Raji (cell line): ENCODE measurements at regions not wholly inside any gene's neighbourhood (a gene's known extent, or its start where the extent isn't known, plus 50 kb on each side); places are given as distances from the start of the nearest gene placed in this dataset.

Source experiments
- POLR2A ChIP-seq: IDR thresholded peaks from 2 replicates; pipeline ENCODE4 v1.6.1; 2011; ENCODE audit warnings: low read depth, low read length, control low read depth; ENCODE audit not compliant: insufficient read depth

DNA sequence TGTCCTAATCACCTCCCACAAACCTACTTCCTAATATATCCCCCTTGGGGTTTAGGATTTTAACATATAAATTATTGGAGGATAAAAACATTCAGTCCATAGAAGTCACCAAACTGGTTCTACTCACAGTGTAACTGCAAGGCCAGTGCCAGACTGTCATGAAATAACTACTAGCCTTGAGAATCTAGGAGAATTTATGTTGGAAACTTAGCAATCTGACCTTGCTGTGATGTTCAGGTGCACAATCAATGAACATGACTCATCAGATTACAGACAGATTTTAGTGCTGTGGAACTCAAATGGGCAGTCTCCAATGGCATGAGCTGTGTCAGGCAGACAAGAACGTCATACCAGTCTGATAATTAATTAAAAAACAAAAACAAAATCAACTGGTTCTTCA is 571.4 kb upstream of the IGFBP3 start:
- TF ChIP-seq POLR2A = no peak

DNA sequence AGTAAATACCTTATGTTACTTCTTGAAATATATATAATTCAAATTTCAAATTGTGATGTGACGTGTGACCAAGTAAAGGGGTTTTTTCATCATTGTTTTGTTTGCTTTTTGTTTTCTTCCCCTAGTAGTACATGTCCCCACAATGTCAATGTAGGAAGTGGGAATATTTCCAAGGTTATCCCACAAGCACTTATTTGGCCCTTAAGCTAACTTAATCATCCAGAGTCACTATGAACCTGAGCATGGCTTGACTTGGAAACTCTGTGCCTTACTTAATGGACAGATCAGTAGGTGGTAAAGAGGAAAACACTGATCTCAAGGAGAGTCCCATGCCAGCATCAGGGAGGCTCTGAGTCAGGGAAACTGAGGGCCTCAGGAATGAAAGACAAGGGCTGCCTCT is 569.3 kb upstream of the IGFBP3 start:
- no peak for TF ChIP-seq POLR2A

DNA sequence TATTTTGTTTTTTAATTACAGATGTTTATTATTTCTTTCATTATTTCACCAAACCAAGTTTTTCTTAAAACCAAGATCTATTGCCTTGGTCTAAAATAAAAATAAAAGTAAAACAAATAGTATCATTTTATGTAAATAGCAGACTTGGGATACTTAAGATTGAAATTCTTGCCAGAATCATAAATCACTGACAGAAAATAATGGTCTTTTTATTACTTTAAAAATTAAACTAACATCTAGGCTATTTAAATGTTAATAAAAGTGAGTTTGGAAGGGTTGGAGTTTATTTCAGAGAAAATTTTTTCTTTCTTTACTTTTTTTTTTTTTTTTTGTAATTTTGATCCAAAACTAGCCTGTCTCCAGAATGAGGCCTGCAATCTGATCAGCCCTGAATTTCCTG is 568.0 kb upstream of the IGFBP3 start:
- TF ChIP-seq POLR2A = no peak

DNA sequence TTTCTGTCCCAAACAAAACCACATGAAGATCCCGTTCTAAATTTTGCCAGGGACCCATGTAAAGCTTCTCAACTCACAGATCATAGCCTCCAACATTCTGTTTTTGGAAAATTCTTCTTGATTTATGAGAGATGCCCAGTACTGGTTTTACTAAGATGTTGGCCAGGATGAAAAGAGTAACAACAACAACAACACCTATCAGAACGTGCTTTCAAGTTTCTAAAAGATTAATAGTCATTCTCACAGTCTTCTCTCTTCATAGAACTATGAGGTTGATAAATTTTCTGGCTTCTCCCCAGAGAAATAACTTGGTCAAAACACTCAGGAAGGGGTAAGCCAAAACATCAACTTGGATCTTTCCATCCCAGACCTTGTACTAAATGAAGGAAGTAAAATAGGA is 567.5 kb upstream of the IGFBP3 start:
- no peak for TF ChIP-seq POLR2A

DNA sequence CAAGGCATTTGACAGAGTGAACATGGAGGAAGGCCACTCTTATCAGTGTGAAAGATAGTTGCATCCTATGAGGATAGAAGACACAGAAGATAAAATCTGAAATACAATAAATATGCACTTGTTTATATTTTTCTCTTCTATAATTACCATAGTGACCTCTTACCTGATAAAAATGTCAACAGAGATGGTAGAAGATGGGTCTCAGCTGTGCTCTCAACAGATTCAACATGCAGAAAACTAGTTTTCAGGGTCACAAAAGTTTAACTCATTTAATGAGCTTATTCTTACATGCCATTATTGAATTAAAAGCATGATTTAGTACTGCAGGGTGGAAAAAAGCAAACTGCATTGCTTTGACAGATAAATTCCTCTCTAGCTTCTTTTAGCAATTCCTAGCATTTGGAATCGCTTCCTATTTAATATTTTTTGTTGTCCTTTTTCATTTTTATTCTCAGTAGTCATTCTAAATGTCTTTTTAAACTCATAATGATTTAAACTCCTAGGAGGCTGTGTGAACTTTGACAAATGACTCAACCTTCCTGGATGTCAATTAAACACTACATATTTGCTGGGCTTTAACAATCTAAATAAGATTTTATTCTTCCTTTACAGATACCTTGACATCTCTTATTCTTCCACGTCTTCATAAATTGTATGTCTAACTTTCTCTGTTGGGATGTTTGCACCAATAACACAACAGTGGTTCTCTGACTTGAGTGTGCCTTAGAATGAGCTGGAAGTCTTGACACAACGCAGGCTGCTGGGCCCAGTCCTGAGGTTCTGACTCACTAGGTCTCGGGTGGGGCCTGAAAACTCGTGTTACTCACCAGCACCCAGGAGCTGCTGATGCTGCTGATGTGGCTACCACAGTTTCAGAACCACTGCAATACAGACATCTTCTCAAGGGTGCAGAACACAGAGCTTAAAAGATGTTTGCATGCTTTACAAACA is 565.5 kb upstream of the IGFBP3 start:
- no peak for TF ChIP-seq POLR2A

DNA sequence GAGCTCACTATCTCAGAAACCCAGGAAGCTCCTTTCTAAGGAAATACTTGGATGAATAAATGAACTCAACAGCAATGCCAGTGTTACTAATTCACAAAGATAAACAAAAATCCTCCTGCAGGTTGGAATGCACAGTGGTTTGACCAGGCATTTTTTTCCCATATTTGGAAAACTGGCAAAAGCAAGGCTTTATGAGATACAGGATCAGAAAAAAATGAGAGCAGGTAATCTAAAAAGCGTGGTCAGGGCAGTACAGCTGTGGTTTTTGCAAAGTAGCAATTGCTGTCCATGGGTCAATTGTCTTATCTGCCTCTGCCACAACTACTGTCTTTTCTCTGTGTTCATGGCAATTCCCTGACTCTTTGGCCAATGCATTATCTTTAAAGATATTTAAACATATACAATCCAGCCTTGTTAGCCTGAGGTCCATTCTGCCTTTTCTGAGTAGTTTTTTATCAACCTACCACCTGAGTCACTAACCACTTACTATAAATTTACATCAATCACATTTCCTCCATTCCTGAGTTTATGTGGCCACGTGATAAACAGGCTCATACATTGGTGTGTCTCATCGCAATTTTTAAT is 564.5 kb upstream of the IGFBP3 start:
- TF ChIP-seq POLR2A = no peak

DNA sequence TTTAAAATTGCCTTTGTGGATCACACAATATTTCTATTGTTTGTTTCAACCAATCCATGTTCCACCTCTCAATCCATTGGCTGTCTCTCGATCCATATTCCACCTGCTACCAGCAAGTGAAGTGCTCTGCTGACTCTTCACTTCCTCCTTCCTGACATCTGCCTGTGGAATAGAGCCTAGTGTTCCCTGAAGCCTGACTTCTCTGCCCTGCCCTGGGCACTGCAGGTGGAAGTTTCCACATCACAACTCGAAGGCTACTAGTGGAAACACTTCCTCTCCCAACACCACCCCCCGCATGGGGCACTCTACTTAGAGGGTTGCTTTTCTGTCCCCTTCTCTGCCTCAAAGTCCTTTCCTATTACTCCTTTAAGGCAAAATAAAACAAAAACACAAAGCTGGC is 563.8 kb upstream of the IGFBP3 start:
- TF ChIP-seq POLR2A = no peak

DNA sequence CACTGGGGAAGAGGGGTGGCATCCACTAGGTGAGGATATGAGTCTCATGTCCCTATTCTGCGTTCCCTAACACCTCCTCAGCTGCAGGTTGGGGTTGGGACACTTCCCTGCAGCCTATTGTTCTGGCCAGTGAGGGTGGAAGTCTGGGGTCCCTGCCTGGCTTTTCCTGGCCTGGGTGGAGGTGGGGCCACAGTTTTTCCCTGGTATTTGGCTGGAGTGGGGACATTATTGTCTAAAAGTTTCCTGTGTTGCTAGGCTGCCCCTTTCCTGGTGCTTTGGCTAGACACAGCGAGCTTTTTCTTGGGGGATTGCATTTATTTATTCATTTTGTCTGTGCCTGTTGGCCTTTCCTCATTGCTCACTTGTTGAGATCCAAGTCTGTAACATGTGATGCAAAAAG is 559.5 kb upstream of the IGFBP3 start:
- TF ChIP-seq POLR2A = no peak

DNA sequence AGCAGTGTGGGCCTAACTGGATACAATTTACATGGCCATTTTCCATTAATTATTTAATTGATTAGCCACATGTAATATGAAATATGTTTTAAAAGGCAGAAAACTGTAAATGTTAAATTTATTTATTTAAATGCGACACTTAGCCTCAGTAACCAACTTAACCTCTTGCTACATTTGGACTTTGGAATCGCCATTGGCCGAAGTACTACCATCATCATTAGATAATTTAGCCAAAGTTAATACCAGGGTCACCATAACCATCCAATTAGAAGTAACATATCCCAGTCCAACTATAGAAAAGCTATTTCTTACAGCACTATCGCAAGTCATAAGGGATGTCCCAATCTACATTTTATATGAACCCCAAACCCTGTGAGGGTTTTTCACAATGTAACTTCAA is 558.6 kb upstream of the IGFBP3 start:
- TF ChIP-seq POLR2A = no peak

DNA sequence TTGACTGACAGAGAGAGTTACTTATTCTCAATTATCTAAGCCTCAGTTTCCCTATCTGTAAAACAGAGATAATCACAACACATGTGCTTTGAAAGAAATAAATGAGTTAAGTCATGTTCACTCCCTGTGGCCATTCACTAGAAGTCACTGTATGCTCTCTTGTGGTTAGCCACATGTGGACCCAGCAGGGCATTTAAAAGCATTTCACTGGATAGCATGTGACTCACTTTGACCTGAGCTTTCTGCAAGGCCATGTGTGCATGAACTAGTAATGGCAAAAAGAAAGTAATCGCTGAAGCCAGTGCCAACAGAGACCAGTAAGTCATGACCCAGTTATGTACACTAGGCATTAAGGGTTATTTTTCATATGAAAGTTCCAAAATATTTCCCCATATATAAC is 557.0 kb upstream of the IGFBP3 start:
- no peak for TF ChIP-seq POLR2A

DNA sequence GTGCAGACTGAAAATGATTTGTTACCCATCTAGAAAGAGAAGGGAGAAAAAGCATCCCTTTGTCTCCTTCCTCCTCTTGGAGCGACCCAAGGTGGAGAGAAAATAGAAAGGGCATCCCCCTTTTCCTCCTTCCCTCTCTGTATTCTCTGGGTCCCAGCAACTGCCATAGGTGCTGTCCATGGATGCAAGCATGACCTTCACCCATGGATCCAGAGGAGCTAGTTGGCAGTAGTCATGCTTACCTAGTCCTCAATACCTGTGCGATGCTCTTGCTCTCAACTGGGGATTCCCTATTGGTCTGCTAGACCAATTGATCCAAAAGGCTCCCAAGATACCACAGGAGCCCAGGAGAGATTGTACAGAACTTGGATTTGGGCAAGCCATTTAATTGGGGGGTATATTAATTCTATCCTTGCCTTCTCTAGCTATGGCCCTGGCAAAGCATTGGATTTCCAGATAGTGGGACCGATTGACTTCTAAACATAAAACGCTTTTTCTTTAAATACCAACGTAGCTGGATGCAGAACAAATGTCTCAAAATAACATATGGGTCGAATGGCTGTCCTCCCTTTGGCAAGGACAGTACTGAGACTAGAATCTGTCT is 547.8 kb upstream of the IGFBP3 start:
- no peak for TF ChIP-seq POLR2A

DNA sequence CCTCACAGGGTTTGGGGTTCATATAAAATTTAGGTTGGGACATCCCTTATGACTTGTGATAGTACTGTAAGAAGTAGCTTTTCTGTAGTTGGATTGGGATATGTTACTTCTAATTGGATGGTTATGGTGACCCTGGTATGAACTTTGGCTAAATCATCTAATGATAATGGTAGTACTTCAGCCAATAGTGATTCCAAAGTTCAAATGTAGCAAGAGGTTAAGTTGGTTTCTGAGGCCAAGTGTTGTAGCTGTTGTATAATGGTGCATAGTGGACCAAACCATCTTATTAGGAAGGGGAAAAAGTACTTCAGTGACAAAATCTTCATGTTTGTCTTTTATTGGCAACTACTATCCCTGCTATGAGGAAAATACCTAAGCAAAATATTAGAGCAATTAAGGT is 542.1 kb upstream of the IGFBP3 start:
- TF ChIP-seq POLR2A = no peak

DNA sequence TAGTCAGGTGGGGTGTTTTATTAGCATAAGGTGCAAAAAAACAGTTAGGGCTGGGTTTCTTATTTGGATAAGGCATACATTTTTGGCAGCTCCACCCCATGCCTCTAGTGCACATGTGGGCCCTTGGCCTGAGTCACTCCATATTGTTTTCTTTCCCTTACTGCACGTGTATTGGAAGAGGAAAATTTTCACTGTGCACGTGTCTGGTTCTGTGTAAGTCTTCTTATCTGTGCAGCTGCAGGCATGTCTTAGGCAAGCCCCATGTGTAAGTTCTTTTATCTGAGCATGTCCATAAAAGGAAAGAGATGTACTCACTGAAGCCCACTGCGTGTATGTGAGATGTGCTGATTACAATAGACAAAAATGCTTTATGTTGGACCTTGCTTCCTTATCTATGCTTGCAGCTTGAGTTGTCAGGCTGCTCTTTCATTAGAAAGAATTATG is 540.3 kb upstream of the IGFBP3 start:
- no peak for TF ChIP-seq POLR2A

DNA sequence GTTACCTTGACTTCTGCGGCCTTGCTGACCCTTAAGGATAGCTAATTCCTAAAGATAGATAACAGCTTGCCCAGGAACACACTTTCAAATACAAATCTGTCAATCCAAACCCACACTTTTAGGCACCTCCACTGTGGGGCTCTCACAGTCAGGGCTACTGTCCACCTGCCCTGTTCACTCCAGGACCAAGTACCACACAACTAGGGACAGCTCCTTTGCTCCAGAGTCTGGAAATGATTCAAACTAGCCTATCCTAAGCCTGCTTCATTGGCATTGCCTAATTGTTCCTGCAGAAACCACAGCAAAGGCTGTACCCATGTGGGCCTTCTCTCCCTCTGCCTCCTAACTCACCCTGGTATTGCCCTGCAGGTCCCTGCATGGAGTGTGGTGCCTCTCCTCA is 538.9 kb upstream of the IGFBP3 start:
- TF ChIP-seq POLR2A = no peak

DNA sequence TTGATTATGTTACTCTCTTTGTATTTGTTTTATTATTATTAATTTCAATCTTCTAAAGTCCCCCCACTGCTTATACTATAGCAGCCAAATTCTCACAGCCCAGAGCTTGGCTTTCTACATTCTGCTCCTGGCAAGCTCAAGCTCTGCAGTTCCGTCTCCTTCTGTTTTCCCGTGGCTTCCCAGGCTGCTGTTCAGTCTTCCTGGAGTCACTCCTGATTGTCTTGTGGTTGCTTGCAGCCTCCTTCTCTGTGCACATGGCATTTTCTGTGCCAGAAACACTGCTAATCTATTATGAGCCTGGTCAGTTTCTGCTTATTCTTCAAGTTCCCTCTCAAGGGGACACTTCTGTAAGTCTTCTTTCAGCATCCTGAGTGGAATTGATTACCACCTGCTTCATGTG is 533.7 kb upstream of the IGFBP3 start:
- TF ChIP-seq POLR2A = no peak

DNA sequence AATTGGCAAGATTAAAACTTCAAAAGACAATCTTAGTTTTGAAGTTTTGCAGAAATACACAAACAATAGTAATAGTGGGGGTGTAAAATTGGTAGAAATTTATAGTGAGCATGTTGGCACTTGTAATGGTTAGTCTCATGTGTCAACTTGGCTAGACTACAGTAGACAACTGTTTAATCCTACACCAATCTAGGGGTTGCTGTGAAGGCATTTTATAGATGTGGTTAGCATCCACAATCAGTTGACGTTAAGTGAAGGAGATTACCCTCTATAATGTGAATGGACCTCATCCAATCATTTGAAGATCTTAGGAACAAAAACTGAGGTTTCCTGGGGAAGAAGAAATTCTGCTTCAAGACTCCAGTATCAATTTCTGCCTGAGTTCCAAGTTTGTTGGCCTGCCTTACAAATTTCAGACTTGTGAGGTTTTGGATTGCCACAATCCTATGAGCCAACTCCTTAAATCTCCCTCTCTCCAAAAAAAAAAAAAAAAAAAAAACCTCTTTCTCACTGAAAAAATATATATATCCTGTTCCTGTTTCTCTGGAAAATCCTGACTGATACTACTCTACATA is 531.6 kb upstream of the IGFBP3 start:
- no peak for TF ChIP-seq POLR2A
